ENCODE measurements at regions not wholly inside any gene's neighbourhood (a gene's known extent, or its start where the extent isn't known, plus 50 kb on each side); places are given as distances from the start of the nearest gene placed in this dataset.
"Not testable (repeated sequence)": the region's sequence is repeated elsewhere in the genome, so short reads cannot be mapped to it uniquely, and the experiment has no call there.

DNA sequence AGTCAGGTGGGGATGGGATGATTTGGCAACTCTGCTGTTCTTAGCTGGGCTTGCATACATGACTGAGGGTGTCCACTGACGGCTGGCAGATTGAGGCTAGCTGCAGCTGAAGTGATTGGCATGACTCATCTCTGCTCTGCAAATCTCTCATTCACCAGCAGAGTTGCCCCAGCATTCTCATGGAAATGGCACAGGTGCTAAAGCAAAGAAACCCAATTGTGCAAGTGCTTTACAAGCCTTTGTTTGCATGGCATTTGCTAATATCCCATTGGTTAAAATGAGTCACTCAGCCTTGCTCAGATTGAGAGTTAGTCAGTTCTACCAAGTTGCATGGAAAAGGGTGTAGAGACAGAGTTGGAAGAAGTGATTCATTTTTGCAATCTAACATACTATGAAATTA lies 389.7 kb upstream of the FAR2 start:
- Histone ChIP-seq H3K27ac (ENCODE audit: insufficient read depth in 1 of 2, low read depth in 1 of 2, low read length in 2 of 2, poor library complexity in 1 of 2, severe bottlenecking in 2 of 2) (no peak overlapping the region), H3K4me3 (ENCODE audit: control insufficient read depth in 1 of 7, extremely low read depth in 1 of 7, insufficient read depth in 4 of 7, low read depth in 2 of 7, low read length in 6 of 7) (no peak overlapping the region), H3K36me3 (ENCODE audit: control insufficient read depth in 4 of 4, insufficient read depth in 4 of 4, low read length in 3 of 4) (no peaks in the 10 kb centered on the region), H3K27me3 (replicated peaks in 2 of 5; ENCODE audit: control insufficient read depth in 4 of 5, insufficient read depth in 5 of 5, low read length in 4 of 5) (no peaks in the 10 kb centered on the region), H3K9me3 (ENCODE audit: control extremely low read depth in 1 of 5, control insufficient read depth in 4 of 5, insufficient read depth in 2 of 5, low read depth in 1 of 5, low read length in 4 of 5) (no peaks in the 10 kb centered on the region), H3K4me1 (ENCODE audit: control extremely low read depth in 1 of 4, control insufficient read depth in 4 of 4, insufficient read depth in 4 of 4, low read length in 3 of 4) (no peaks in the 10 kb centered on the region)
- CTCF ChIA-PET, result no interaction called here
- POLR2A ChIA-PET, result no interaction called here
- DNase-seq, result no peak
- 80% methylated on average over 1 of the region's 1 CpG for WGBS (ENCODE audit: insufficient coverage)

- H3K27ac ChIP-seq (ENCODE audit: insufficient read depth in 1 of 2, low read depth in 1 of 2, low read length in 2 of 2, poor library complexity in 1 of 2, severe bottlenecking in 2 of 2); H3K36me3 ChIP-seq (ENCODE audit: control insufficient read depth in 4 of 4, insufficient read depth in 4 of 4, low read length in 3 of 4); CTCF ChIA-PET; POLR2A ChIA-PET; H3K27me3 ChIP-seq (replicated peaks in 2 of 5; ENCODE audit: control insufficient read depth in 4 of 5, insufficient read depth in 5 of 5, low read length in 4 of 5); H3K9me3 ChIP-seq (ENCODE audit: control extremely low read depth in 1 of 5, control insufficient read depth in 4 of 5, insufficient read depth in 2 of 5, low read depth in 1 of 5, low read length in 4 of 5); DNase-seq; H3K4me3 ChIP-seq (ENCODE audit: control insufficient read depth in 1 of 7, extremely low read depth in 1 of 7, insufficient read depth in 4 of 7, low read depth in 2 of 7, low read length in 6 of 7); H3K4me1 ChIP-seq (ENCODE audit: control extremely low read depth in 1 of 4, control insufficient read depth in 4 of 4, insufficient read depth in 4 of 4, low read length in 3 of 4): not testable (repeated sequence)
- WGBS (ENCODE audit: insufficient coverage), result 97% methylated on average over 11 of the region's 33 CpGs
Measured at GRCh38 chr12:28760040-28760903, 388.8 kb upstream of the FAR2 start.

- DNase-seq; H3K9me3 ChIP-seq (ENCODE audit: control extremely low read depth in 1 of 5, control insufficient read depth in 4 of 5, insufficient read depth in 2 of 5, low read depth in 1 of 5, low read length in 4 of 5); POLR2A ChIA-PET; H3K4me1 ChIP-seq (ENCODE audit: control extremely low read depth in 1 of 4, control insufficient read depth in 4 of 4, insufficient read depth in 4 of 4, low read length in 3 of 4); H3K36me3 ChIP-seq (ENCODE audit: control insufficient read depth in 4 of 4, insufficient read depth in 4 of 4, low read length in 3 of 4); H3K27me3 ChIP-seq (replicated peaks in 2 of 5; ENCODE audit: control insufficient read depth in 4 of 5, insufficient read depth in 5 of 5, low read length in 4 of 5); CTCF ChIA-PET; H3K27ac ChIP-seq (ENCODE audit: insufficient read depth in 1 of 2, low read depth in 1 of 2, low read length in 2 of 2, poor library complexity in 1 of 2, severe bottlenecking in 2 of 2); H3K4me3 ChIP-seq (ENCODE audit: control insufficient read depth in 1 of 7, extremely low read depth in 1 of 7, insufficient read depth in 4 of 7, low read depth in 2 of 7, low read length in 6 of 7): not testable (repeated sequence)
- WGBS (ENCODE audit: insufficient coverage), result no CpG with 5 or more reads among the region's 5 CpGs
Measured at GRCh38 chr12:28761897-28762296, 387.2 kb upstream of the FAR2 start.

GRCh38 chr12:28766398-28766797 lies 382.7 kb upstream of the FAR2 start:
- no CpG with 5 or more reads among the region's 1 CpG for WGBS (ENCODE audit: insufficient coverage)
- POLR2A ChIA-PET, result interaction anchor here (0.6 kb wide), 1 partner anchor 322 kb away, joined by 3 read pairs; no protein-coding TSS in a partner anchor
- Histone ChIP-seq H3K4me1 (ENCODE audit: control extremely low read depth in 1 of 4, control insufficient read depth in 4 of 4, insufficient read depth in 4 of 4, low read length in 3 of 4) (no peaks in the 10 kb centered on the region), H3K27ac (ENCODE audit: insufficient read depth in 1 of 2, low read depth in 1 of 2, low read length in 2 of 2, poor library complexity in 1 of 2, severe bottlenecking in 2 of 2) (no peak overlapping the region), H3K9me3 (ENCODE audit: control extremely low read depth in 1 of 5, control insufficient read depth in 4 of 5, insufficient read depth in 2 of 5, low read depth in 1 of 5, low read length in 4 of 5) (no peaks in the 10 kb centered on the region), H3K4me3 (ENCODE audit: control insufficient read depth in 1 of 7, extremely low read depth in 1 of 7, insufficient read depth in 4 of 7, low read depth in 2 of 7, low read length in 6 of 7) (no peak overlapping the region), H3K36me3 (ENCODE audit: control insufficient read depth in 4 of 4, insufficient read depth in 4 of 4, low read length in 3 of 4) (no peaks in the 10 kb centered on the region), H3K27me3 (replicated peaks in 2 of 5; ENCODE audit: control insufficient read depth in 4 of 5, insufficient read depth in 5 of 5, low read length in 4 of 5) (no peaks in the 10 kb centered on the region)
- CTCF ChIA-PET, result no interaction called here
- DNase-seq, result no peak

DNA sequence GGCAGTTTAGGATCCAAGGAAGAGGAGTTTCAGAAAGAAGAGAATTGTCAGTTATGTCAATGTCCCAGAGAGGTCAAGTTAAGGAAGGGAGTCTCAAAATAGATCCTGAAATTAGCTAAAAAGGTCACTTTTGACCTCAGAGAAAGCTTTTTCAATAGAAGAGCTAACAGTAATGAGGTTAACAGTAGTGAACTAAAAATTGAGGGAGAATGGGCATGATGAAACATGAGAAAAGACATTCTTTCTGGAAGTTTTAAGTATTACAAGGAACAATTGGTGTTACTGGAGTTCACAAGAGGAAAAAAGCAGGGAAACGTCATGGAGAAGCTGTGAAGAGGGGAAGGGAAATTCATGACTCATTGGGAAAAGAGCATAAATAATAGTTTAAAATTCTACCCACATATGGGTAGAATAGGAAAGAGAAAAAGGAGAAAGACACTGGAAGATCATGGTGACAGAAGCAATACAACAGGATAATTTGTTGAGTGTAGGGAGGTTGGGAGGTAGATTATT lies 381.2 kb upstream of the FAR2 start:
- no peaks in the 10 kb centered on the region for H3K36me3 ChIP-seq (ENCODE audit: control insufficient read depth in 4 of 4, insufficient read depth in 4 of 4, low read length in 3 of 4)
- DNase-seq, result no peak
- H3K27ac ChIP-seq (ENCODE audit: insufficient read depth in 1 of 2, low read depth in 1 of 2, low read length in 2 of 2, poor library complexity in 1 of 2, severe bottlenecking in 2 of 2), result no peak overlapping the region
- no peaks in the 10 kb centered on the region for H3K27me3 ChIP-seq (replicated peaks in 2 of 5; ENCODE audit: control insufficient read depth in 4 of 5, insufficient read depth in 5 of 5, low read length in 4 of 5)
- H3K4me1 ChIP-seq (ENCODE audit: control extremely low read depth in 1 of 4, control insufficient read depth in 4 of 4, insufficient read depth in 4 of 4, low read length in 3 of 4), result no peaks in the 10 kb centered on the region
- no CpG with 5 or more reads among the region's 1 CpG for WGBS (ENCODE audit: insufficient coverage)
- no peaks in the 10 kb centered on the region for H3K9me3 ChIP-seq (ENCODE audit: control extremely low read depth in 1 of 5, control insufficient read depth in 4 of 5, insufficient read depth in 2 of 5, low read depth in 1 of 5, low read length in 4 of 5)
- H3K4me3 ChIP-seq (ENCODE audit: control insufficient read depth in 1 of 7, extremely low read depth in 1 of 7, insufficient read depth in 4 of 7, low read depth in 2 of 7, low read length in 6 of 7), result no peak overlapping the region
- CTCF ChIA-PET, result no interaction called here
- POLR2A ChIA-PET, result no interaction called here

- no peak overlapping the region for H3K27ac ChIP-seq (ENCODE audit: insufficient read depth in 1 of 2, low read depth in 1 of 2, low read length in 2 of 2, poor library complexity in 1 of 2, severe bottlenecking in 2 of 2)
- WGBS (ENCODE audit: insufficient coverage), result 67% methylated on average over 2 of the region's 5 CpGs
- no peaks in the 10 kb centered on the region for H3K36me3 ChIP-seq (ENCODE audit: control insufficient read depth in 4 of 4, insufficient read depth in 4 of 4, low read length in 3 of 4)
- ChIA-PET POLR2A (no interaction called here), CTCF (no interaction called here)
- no peak overlapping the region for H3K4me3 ChIP-seq (ENCODE audit: control insufficient read depth in 1 of 7, extremely low read depth in 1 of 7, insufficient read depth in 4 of 7, low read depth in 2 of 7, low read length in 6 of 7)
- H3K4me1 ChIP-seq (ENCODE audit: control extremely low read depth in 1 of 4, control insufficient read depth in 4 of 4, insufficient read depth in 4 of 4, low read length in 3 of 4), result no peaks in the 10 kb centered on the region
- H3K27me3 ChIP-seq (replicated peaks in 2 of 5; ENCODE audit: control insufficient read depth in 4 of 5, insufficient read depth in 5 of 5, low read length in 4 of 5), result no peaks in the 10 kb centered on the region
- DNase-seq, result no peak
- H3K9me3 ChIP-seq (ENCODE audit: control extremely low read depth in 1 of 5, control insufficient read depth in 4 of 5, insufficient read depth in 2 of 5, low read depth in 1 of 5, low read length in 4 of 5), result peaks cover 0 to 1% (median 0%) of the 10 kb centered on the region in 5 experiments
Measured at GRCh38 chr12:28770322-28770721, 378.8 kb upstream of the FAR2 start.

- Histone ChIP-seq H3K36me3 (ENCODE audit: control insufficient read depth in 4 of 4, insufficient read depth in 4 of 4, low read length in 3 of 4) (no peaks in the 10 kb centered on the region), H3K27me3 (replicated peaks in 2 of 5; ENCODE audit: control insufficient read depth in 4 of 5, insufficient read depth in 5 of 5, low read length in 4 of 5) (no peaks in the 10 kb centered on the region), H3K4me1 (ENCODE audit: control extremely low read depth in 1 of 4, control insufficient read depth in 4 of 4, insufficient read depth in 4 of 4, low read length in 3 of 4) (no peaks in the 10 kb centered on the region), H3K4me3 (ENCODE audit: control insufficient read depth in 1 of 7, extremely low read depth in 1 of 7, insufficient read depth in 4 of 7, low read depth in 2 of 7, low read length in 6 of 7) (no peak overlapping the region), H3K9me3 (ENCODE audit: control extremely low read depth in 1 of 5, control insufficient read depth in 4 of 5, insufficient read depth in 2 of 5, low read depth in 1 of 5, low read length in 4 of 5) (peaks cover 0 to 2% (median 0%) of the 10 kb centered on the region in 5 experiments), H3K27ac (ENCODE audit: insufficient read depth in 1 of 2, low read depth in 1 of 2, low read length in 2 of 2, poor library complexity in 1 of 2, severe bottlenecking in 2 of 2) (no peak overlapping the region)
- 33% methylated on average over 1 of the region's 4 CpGs for WGBS (ENCODE audit: insufficient coverage)
- POLR2A ChIA-PET, result no interaction called here
- CTCF ChIA-PET, result no interaction called here
- no peak for DNase-seq
Measured at GRCh38 chr12:28771968-28772367, 377.1 kb upstream of the FAR2 start.
